ENCODE measurements at regions not wholly inside any gene's neighbourhood (a gene's known extent, or its start where the extent isn't known, plus 50 kb on each side); places are given as distances from the start of the nearest gene placed in this dataset.

GRCh38 chr5:6812091-6812490 lies 98.9 kb downstream of the TENT4A start:
- no peak for TF ChIP-seq CTCF (IDR thresholded peaks at IDR 0.05)
- no peak for TF ChIP-seq POLR2A (IDR thresholded peaks at IDR 0.05)

Data from esophagus squamous epithelium (tissue), 4 donors.